GM12878 (cell line): ENCODE measurements at regions not wholly inside any gene's neighbourhood (a gene's known extent, or its start where the extent isn't known, plus 50 kb on each side); places are given as distances from the start of the nearest gene placed in this dataset.

ENCODE experiments used
- ATAC-seq: fragments of 200-7000 bp; cut with Tn5 transposase; 3 replicates; pipeline ENCODE4 v1.9.1; 2020; ENCODE audit warnings: mild to moderate bottlenecking, moderate library complexity
- BruUV-seq: library from RNA; stranded (reverse); fragments of 400-500 nt; replicated peaks from 2 replicates; lab custom pipeline; 2021; lab: Mats Ljungman, UMichigan
- CTCF ChIA-PET: fragments of 300-600 bp; sonication (Branson Sonifier 250); formaldehyde crosslinking; extraction: SDS; loops from one replicate; lab custom pipeline; 2021; ENCODE audit warnings: inconsistent platforms; lab: Yijun Ruan, JAX
- POLR2A ChIA-PET: fragments of 350-600 bp; formaldehyde crosslinking; extraction: SDS; loops from one replicate; lab custom pipeline; 2021; ENCODE audit warnings: inconsistent platforms; lab: Charles Lee
- RAD21 ChIA-PET: fragments of 300-600 bp; sonication (Branson Sonifier 250); formaldehyde crosslinking; loops from one replicate; lab custom pipeline; 2023; ENCODE audit warnings: antibody characterized with exemption; ENCODE audit not compliant: unreplicated experiment; lab: Charles Lee
- SMC1A ChIA-PET: fragments of 300-600 bp; sonication (Branson Sonifier 250); formaldehyde crosslinking; loops from one replicate; lab custom pipeline; 2023; ENCODE audit not compliant: unreplicated experiment, uncharacterized antibody; lab: Charles Lee
- DNase-seq: peaks from one replicate; pipeline ENCODE4 v3.0.0-alpha.2; 2011; ENCODE audit warnings: low read depth, low spot score
- FAIRE-seq: peaks from 3 replicates; lab custom pipeline; 2011; peaks lifted over from hg19 to GRCh38; lab: Jason Lieb, UNC
- H2AFZ ChIP-seq: 2 replicates; pipeline ENCODE4 v1.6.0; 2011; ENCODE audit warnings: low read depth, low read length, control low read depth; ENCODE audit not compliant: control insufficient read depth
- H3K27ac ChIP-seq: 2 replicates; pipeline ENCODE4 v1.5.1; 2011; ENCODE audit warnings: control low read depth; ENCODE audit not compliant: control insufficient read depth, insufficient read depth
- H3K27me3 ChIP-seq, 2 experiments: replicated peaks in 1 of 2; 2 replicates each; pipeline versions ENCODE4 v1.6.0 to v1.6.1; 2011; ENCODE audit warnings: low read length in 1 of 2; ENCODE audit not compliant: control insufficient read depth in 2 of 2, insufficient read depth in 2 of 2
- H3K36me3 ChIP-seq, 2 experiments: 2 replicates each; pipeline ENCODE4 v1.5.1; 2011; ENCODE audit warnings: low read length in 1 of 2; ENCODE audit not compliant: control insufficient read depth in 2 of 2, insufficient read depth in 2 of 2
- H3K4me1 ChIP-seq: 2 replicates; pipeline ENCODE4 v1.6.1; 2011; ENCODE audit warnings: mild to moderate bottlenecking, low read length, moderate library complexity, mixed read lengths; ENCODE audit not compliant: control insufficient read depth, insufficient read depth
- H3K4me2 ChIP-seq: 2 replicates; pipeline ENCODE4 v1.6.0; 2011; ENCODE audit warnings: control low read depth; ENCODE audit not compliant: control insufficient read depth, insufficient read depth
- H3K4me3 ChIP-seq: fragments of 200-600 bp; sonication (generic); 2 replicates; pipeline ENCODE4 v1.5.1; 2016
- H3K79me2 ChIP-seq: 2 replicates; pipeline ENCODE4 v1.6.0; 2011; ENCODE audit warnings: low read length; ENCODE audit not compliant: control insufficient read depth, insufficient read depth
- H3K9ac ChIP-seq: 2 replicates; pipeline ENCODE4 v1.8.0; 2011; ENCODE audit warnings: low read length, control low read depth, mixed read lengths; ENCODE audit not compliant: control insufficient read depth, insufficient read depth
- H3K9me3 ChIP-seq: replicated peaks from 3 replicates; pipeline ENCODE4 v1.5.1; 2011; ENCODE audit warnings: mild to moderate bottlenecking, low read length; ENCODE audit not compliant: control insufficient read depth, insufficient read depth
- H4K20me1 ChIP-seq: 2 replicates; pipeline ENCODE4 v1.6.0; 2011; ENCODE audit not compliant: control insufficient read depth, insufficient read depth
- CBX3 ChIP-seq: fragments of 200-600 bp; sonication (generic); IDR thresholded peaks from 2 replicates; pipeline ENCODE4 v1.6.1; 2016; ENCODE audit warnings: low read depth, borderline replicate concordance
- E2F4 ChIP-seq: IDR thresholded peaks from 2 replicates; pipeline ENCODE4 v1.6.1; 2012; ENCODE audit warnings: low read depth, low read length, improper control_type of control experiment
- HDAC6 ChIP-seq: fragments of 200-600 bp; sonication (generic); IDR thresholded peaks from one replicate; pipeline ENCODE4 v1.8.0; 2017; ENCODE audit warnings: antibody characterized with exemption; ENCODE audit not compliant: unreplicated experiment
- HSF1 ChIP-seq: fragments of 150-350 bp; IDR thresholded peaks from 2 replicates; pipeline ENCODE4 v1.6.1; 2014; ENCODE audit warnings: mild to moderate bottlenecking, low read depth, low read length
- PKNOX1 ChIP-seq: fragments of 450-650 bp; IDR thresholded peaks from 2 replicates; pipeline ENCODE4 v1.6.1; 2016; ENCODE audit warnings: mild to moderate bottlenecking
- RB1 ChIP-seq: fragments of 450-650 bp; formaldehyde crosslinking; IDR thresholded peaks from 2 replicates; pipeline ENCODE4 v1.6.1; 2017; ENCODE audit warnings: mild to moderate bottlenecking, borderline replicate concordance
- TBL1XR1 ChIP-seq: IDR thresholded peaks from 2 replicates; pipeline ENCODE4 v1.6.1; 2012; ENCODE audit warnings: low read depth, low read length, improper control_type of control experiment
- ZNF384 ChIP-seq: IDR thresholded peaks from 2 replicates; pipeline ENCODE4 v1.6.1; 2012; ENCODE audit warnings: low read depth, mild to moderate bottlenecking, low read length, improper control_type of control experiment, borderline replicate concordance
- WGBS: methylation state at CpG from one replicate; pipeline ENCODE4 v1.1.6; 2016; ENCODE audit warnings: low lambda C conversion rate; ENCODE audit not compliant: insufficient replicate concordance, insufficient coverage; ENCODE audit errors: missing lambda C conversion rate; 5-methylcytosine and 5-hydroxymethylcytosine counted together
- in situ Hi-C: fragments of 300-500 bp; cut with MboI; formaldehyde crosslinking; loops from 9 replicates; pipeline ENCODE4 v1.14.3; 2018; ENCODE audit warnings: mixed read lengths
- intact Hi-C: fragments of 100-400 bp; cut with micrococcal nuclease; formaldehyde crosslinking; loops from one replicate; pipeline ENCODE4 v1.14.2; 2022; ENCODE audit not compliant: unreplicated experiment
- TF ChIP-seq, protein P1 (sequence below): fragments of 450-650 bp; formaldehyde crosslinking; IDR thresholded peaks from 2 replicates; pipeline ENCODE4 v1.5.0; 2022; ENCODE audit warnings: mild to moderate bottlenecking, missing genetic modification characterization
- TF ChIP-seq, protein P2 (sequence below): fragments of 450-650 bp; IDR thresholded peaks from 2 replicates; pipeline ENCODE4 v1.6.1; 2016; ENCODE audit warnings: mild to moderate bottlenecking

DNA sequence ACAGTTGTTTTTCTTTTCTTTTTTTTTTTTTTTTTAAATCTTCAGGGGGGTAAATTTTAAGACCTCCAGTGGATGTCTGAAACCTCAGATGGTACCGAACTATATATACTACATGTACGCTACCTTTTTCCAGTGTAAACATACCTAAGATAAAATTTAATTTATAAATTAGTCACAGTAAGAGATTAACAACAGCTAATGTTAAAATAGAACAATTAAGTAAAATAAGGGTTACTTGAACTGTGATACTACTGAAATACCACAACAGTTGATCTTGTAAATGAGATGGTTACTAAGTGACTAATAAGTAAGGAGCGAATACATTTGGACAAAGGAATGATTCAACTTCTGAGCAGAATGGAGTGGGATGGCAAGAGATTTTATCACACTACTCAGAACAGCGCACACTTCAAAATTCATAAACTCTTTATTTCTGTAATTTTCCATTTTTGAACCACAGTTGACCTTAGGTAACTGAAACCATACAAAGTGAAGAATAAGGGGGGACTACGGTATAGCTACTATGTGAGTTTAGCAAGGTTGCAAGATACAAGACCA is 80.5 kb upstream of the PCED1B start (continued):
- no peak for TF ChIP-seq E2F4
- TF ChIP-seq RB1: no peak

GRCh38 chr12:47004634-47005033 is 74.8 kb upstream of the PCED1B start:
- no peak for DNase-seq
- no peaks in the 10 kb centered on the region for H3K79me2 ChIP-seq
- WGBS: 7% methylated on average over 2 of the region's 2 CpGs
- no peak overlapping the region for H3K4me3 ChIP-seq
- intact Hi-C loops (no loop called here), in situ Hi-C loops (loop anchor here (25.0 kb wide), 1 partner anchor 867 kb away; no protein-coding TSS in a partner anchor)
- ChIA-PET CTCF (interaction anchor here (1.3 kb wide), 1 partner anchor 15 kb away, joined by 3 read pairs; no protein-coding TSS in a partner anchor), SMC1A (interaction anchor here (0.8 kb wide), 1 partner anchor 19 kb away, joined by 3 read pairs; no protein-coding TSS in a partner anchor), RAD21 (interaction anchor here (0.5 kb wide), 1 partner anchor 354 kb away, joined by 3 read pairs; no protein-coding TSS in a partner anchor), POLR2A (no interaction called here)
- no peak overlapping the region for H3K9ac ChIP-seq
- H2AFZ ChIP-seq: no peak overlapping the region
- H3K36me3 ChIP-seq: no peaks in the 10 kb centered on the region
- no peak for ATAC-seq
- no peaks in the 10 kb centered on the region for H3K27me3 ChIP-seq
- no peaks in the 10 kb centered on the region for H4K20me1 ChIP-seq
- H3K27ac ChIP-seq: no peak overlapping the region
- no peak for FAIRE-seq
- H3K4me2 ChIP-seq: no peak overlapping the region
- BruUV-seq: no TSS peak
- H3K9me3 ChIP-seq: no peaks in the 10 kb centered on the region
- no peaks in the 10 kb centered on the region for H3K4me1 ChIP-seq
- TF ChIP-seq HDAC6 (no peak), ZNF384 (no peak), TBL1XR1 (no peak), CBX3 (no peak), PKNOX1 (no peak), HSF1 (no peak)
- TF ChIP-seq, protein P1, sequence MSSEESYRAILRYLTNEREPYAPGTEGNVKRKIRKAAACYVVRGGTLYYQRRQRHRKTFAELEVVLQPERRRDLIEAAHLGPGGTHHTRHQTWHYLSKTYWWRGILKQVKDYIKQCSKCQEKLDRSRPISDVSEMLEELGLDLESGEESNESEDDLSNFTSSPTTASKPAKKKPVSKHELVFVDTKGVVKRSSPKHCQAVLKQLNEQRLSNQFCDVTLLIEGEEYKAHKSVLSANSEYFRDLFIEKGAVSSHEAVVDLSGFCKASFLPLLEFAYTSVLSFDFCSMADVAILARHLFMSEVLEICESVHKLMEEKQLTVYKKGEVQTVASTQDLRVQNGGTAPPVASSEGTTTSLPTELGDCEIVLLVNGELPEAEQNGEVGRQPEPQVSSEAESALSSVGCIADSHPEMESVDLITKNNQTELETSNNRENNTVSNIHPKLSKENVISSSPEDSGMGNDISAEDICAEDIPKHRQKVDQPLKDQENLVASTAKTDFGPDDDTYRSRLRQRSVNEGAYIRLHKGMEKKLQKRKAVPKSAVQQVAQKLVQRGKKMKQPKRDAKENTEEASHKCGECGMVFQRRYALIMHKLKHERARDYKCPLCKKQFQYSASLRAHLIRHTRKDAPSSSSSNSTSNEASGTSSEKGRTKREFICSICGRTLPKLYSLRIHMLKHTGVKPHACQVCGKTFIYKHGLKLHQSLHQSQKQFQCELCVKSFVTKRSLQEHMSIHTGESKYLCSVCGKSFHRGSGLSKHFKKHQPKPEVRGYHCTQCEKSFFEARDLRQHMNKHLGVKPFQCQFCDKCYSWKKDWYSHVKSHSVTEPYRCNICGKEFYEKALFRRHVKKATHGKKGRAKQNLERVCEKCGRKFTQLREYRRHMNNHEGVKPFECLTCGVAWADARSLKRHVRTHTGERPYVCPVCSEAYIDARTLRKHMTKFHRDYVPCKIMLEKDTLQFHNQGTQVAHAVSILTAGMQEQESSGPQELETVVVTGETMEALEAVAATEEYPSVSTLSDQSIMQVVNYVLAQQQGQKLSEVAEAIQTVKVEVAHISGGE (CRISPR knock-in tag): no peak
- TF ChIP-seq, protein P2, sequence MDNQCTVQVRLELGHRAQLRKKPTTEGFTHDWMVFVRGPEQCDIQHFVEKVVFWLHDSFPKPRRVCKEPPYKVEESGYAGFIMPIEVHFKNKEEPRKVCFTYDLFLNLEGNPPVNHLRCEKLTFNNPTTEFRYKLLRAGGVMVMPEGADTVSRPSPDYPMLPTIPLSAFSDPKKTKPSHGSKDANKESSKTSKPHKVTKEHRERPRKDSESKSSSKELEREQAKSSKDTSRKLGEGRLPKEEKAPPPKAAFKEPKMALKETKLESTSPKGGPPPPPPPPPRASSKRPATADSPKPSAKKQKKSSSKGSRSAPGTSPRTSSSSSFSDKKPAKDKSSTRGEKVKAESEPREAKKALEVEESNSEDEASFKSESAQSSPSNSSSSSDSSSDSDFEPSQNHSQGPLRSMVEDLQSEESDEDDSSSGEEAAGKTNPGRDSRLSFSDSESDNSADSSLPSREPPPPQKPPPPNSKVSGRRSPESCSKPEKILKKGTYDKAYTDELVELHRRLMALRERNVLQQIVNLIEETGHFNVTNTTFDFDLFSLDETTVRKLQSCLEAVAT: no peak
